OCI-LY7 (cell line): ENCODE measurements at regions not wholly inside any gene's neighbourhood (a gene's known extent, or its start where the extent isn't known, plus 50 kb on each side); places are given as distances from the start of the nearest gene placed in this dataset.

Source experiments
- CTCF ChIP-seq: fragments of 200-600 bp; sonication (generic); conservative IDR thresholded peaks from 2 replicates; pipeline ENCODE4 v1.5.1; 2014; ENCODE audit warnings: mild to moderate bottlenecking, antibody characterized with exemption, low read length, moderate library complexity, mixed read lengths
- EZH2phosphoT487 ChIP-seq: fragments of 200-600 bp; sonication (generic); IDR thresholded peaks from 2 replicates; pipeline ENCODE4 v1.6.1; 2018; ENCODE audit warnings: low read depth, borderline replicate concordance, mild to moderate bottlenecking, mixed run types, antibody characterized with exemption, low read length, moderate library complexity, mixed read lengths

GRCh38 chr10:110418218-110418617 is 79.5 kb upstream of the DUSP5 start:
- TF ChIP-seq CTCF (no peak), EZH2phosphoT487 (no peak)
